ENCODE measurements at regions not wholly inside any gene's neighbourhood (a gene's known extent, or its start where the extent isn't known, plus 50 kb on each side); places are given as distances from the start of the nearest gene placed in this dataset.

DNA sequence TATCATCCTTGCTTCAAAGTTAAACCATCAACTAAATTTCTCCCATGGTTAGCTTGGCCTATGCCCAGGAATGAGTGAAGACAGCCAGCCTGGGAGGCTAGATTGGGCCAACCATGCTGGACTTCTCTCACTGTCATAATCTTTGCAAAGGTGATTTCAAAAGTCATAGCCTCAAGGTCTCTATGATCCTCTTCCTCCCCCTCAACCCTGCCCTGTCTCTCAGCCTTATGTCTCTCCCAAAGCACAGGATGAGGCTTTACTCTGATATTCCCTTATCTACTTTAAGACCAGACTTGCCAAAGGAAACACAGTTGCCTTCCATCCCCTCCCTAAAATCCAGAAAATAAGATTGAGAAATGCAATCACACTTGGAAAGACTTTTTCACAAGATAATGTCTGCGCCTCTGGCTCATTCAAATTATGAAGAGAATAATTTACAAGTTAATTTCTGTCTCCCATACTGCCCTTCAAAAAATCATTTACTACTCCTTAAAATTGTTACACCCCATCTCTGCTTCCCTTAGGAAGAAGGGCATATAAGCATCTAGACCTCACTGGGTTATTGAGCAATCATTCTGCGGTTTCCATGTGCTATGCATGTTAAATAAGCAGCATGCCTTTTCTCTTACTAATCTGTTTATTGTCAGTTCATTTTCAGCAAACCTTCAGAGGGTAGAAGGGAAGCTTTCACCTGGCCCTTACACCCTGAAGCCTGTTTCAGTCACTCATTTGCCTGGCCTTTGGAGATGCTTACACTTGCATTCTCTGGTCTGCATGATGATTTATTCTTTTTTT lies 113.8 kb upstream of the ANKRD55 start (continued):
- TF ChIP-seq, protein P1, sequence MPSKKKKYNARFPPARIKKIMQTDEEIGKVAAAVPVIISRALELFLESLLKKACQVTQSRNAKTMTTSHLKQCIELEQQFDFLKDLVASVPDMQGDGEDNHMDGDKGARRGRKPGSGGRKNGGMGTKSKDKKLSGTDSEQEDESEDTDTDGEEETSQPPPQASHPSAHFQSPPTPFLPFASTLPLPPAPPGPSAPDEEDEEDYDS (CRISPR knock-in tag; IDR thresholded peaks at IDR 0.05): peak; percentile 37; the same call in 1 of the 2 replicates
- TF ChIP-seq, protein P2, sequence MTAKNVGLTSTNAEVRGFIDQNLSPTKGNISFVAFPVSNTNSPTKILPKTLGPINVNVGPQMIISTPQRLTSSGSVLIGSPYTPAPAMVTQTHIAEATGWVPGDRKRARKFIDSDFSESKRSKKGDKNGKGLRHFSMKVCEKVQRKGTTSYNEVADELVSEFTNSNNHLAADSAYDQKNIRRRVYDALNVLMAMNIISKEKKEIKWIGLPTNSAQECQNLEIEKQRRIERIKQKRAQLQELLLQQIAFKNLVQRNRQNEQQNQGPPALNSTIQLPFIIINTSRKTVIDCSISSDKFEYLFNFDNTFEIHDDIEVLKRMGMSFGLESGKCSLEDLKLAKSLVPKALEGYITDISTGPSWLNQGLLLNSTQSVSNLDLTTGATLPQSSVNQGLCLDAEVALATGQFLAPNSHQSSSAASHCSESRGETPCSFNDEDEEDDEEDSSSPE (CRISPR knock-in tag; IDR thresholded peaks at IDR 0.05): no peak
- TF ChIP-seq ZNF766 (CRISPR knock-in tag; IDR thresholded peaks at IDR 0.05; ENCODE audit: borderline replicate concordance) (no peak), TARDBP (CRISPR knock-in tag; IDR thresholded peaks at IDR 0.05) (peak; percentile 43; the same call in 1 of the 2 replicates), SUZ12 (IDR thresholded peaks at IDR 0.05; ENCODE audit: low read depth, low read length) (no peak), ZFP36 (IDR thresholded peaks at IDR 0.05; ENCODE audit: borderline replicate concordance, low read depth, low read length, partially characterized antibody) (no peak), ZC3H4 (CRISPR knock-in tag; IDR thresholded peaks at IDR 0.05; ENCODE audit: borderline replicate concordance) (no peak), TGIF2 (CRISPR knock-in tag; IDR thresholded peaks at IDR 0.05) (0 out of 2 replicates have a peak, but pooled peaks have one; percentile 26), KMT2B (CRISPR knock-in tag; IDR thresholded peaks at IDR 0.05) (0 out of 2 replicates have a peak, but pooled peaks have one; percentile 32), ARNT (IDR thresholded peaks at IDR 0.05) (no peak), ZNF383 (CRISPR knock-in tag; IDR thresholded peaks at IDR 0.05; ENCODE audit: borderline replicate concordance) (no peak), HOXA3 (CRISPR knock-in tag; IDR thresholded peaks at IDR 0.05) (no peak), PRMT3 (CRISPR knock-in tag; IDR thresholded peaks at IDR 0.05; ENCODE audit: borderline replicate concordance, low read depth) (no peak), IRX3 (CRISPR knock-in tag; IDR thresholded peaks at IDR 0.05; ENCODE audit: borderline replicate concordance, low read depth) (no peak), GATAD2A (CRISPR knock-in tag; IDR thresholded peaks at IDR 0.05) (peak; percentile 85), FOXP1 (IDR thresholded peaks at IDR 0.05) (no peak), FOXP1 (CRISPR knock-in tag; IDR thresholded peaks at IDR 0.05) (peak; percentile 66)
- TF ChIP-seq, protein P3, sequence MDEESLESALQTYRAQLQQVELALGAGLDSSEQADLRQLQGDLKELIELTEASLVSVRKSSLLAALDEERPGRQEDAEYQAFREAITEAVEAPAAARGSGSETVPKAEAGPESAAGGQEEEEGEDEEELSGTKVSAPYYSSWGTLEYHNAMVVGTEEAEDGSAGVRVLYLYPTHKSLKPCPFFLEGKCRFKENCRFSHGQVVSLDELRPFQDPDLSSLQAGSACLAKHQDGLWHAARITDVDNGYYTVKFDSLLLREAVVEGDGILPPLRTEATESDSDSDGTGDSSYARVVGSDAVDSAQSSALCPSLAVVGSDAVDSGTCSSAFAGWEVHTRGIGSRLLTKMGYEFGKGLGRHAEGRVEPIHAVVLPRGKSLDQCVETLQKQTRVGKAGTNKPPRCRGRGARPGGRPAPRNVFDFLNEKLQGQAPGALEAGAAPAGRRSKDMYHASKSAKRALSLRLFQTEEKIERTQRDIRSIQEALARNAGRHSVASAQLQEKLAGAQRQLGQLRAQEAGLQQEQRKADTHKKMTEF (CRISPR knock-in tag; IDR thresholded peaks at IDR 0.05): peak; percentile 42; the same call in 1 of the 2 replicates
- TF ChIP-seq, protein P4, sequence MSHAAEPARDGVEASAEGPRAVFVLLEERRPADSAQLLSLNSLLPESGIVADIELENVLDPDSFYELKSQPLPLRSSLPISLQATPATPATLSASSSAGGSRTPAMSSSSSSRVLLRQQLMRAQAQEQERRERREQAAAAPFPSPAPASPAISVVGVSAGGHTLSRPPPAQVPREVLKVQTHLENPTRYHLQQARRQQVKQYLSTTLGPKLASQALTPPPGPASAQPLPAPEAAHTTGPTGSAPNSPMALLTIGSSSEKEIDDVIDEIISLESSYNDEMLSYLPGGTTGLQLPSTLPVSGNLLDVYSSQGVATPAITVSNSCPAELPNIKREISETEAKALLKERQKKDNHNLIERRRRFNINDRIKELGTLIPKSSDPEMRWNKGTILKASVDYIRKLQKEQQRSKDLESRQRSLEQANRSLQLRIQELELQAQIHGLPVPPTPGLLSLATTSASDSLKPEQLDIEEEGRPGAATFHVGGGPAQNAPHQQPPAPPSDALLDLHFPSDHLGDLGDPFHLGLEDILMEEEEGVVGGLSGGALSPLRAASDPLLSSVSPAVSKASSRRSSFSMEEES (CRISPR knock-in tag; IDR thresholded peaks at IDR 0.05): peak; percentile 46; the same call in 1 of the 2 replicates
- TF ChIP-seq, protein P5, sequence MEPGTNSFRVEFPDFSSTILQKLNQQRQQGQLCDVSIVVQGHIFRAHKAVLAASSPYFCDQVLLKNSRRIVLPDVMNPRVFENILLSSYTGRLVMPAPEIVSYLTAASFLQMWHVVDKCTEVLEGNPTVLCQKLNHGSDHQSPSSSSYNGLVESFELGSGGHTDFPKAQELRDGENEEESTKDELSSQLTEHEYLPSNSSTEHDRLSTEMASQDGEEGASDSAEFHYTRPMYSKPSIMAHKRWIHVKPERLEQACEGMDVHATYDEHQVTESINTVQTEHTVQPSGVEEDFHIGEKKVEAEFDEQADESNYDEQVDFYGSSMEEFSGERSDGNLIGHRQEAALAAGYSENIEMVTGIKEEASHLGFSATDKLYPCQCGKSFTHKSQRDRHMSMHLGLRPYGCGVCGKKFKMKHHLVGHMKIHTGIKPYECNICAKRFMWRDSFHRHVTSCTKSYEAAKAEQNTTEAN (CRISPR knock-in tag; conservative IDR thresholded peaks at IDR 0.05): no peak
- TF ChIP-seq, protein P6, sequence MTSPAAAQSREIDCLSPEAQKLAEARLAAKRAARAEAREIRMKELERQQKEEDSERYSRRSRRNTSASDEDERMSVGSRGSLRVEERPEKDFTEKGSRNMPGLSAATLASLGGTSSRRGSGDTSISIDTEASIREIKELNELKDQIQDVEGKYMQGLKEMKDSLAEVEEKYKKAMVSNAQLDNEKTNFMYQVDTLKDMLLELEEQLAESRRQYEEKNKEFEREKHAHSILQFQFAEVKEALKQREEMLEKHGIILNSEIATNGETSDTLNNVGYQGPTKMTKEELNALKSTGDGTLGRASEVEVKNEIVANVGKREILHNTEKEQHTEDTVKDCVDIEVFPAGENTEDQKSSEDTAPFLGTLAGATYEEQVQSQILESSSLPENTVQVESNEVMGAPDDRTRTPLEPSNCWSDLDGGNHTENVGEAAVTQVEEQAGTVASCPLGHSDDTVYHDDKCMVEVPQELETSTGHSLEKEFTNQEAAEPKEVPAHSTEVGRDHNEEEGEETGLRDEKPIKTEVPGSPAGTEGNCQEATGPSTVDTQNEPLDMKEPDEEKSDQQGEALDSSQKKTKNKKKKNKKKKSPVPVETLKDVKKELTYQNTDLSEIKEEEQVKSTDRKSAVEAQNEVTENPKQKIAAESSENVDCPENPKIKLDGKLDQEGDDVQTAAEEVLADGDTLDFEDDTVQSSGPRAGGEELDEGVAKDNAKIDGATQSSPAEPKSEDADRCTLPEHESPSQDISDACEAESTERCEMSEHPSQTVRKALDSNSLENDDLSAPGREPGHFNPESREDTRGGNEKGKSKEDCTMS (CRISPR knock-in tag; conservative IDR thresholded peaks at IDR 0.05): no peak

All from HepG2 (cell line).